Brain microvascular endothelial cell (primary cell): ENCODE measurements at regions not wholly inside any gene's neighbourhood (a gene's known extent, or its start where the extent isn't known, plus 50 kb on each side); places are given as distances from the start of the nearest gene placed in this dataset.
A peak's percentile ranks its signal among the peaks of the same experiment; 100 is the strongest.

Experiments used
- DNase-seq: peaks from one replicate; pipeline ENCODE4 v3.0.0-alpha.2; 2020
- H3K27ac ChIP-seq: fragments of 250-450 bp; sonication (Bioruptor Pico); 2 replicates; pipeline ENCODE4 v1.5.1; 2020; ENCODE audit warnings: mild to moderate bottlenecking, moderate library complexity
- H3K27me3 ChIP-seq: fragments of 250-450 bp; sonication (Bioruptor Pico); replicated peaks from 2 replicates; pipeline ENCODE4 v1.5.1; 2020; ENCODE audit warnings: mild to moderate bottlenecking
- H3K36me3 ChIP-seq: fragments of 250-450 bp; sonication (Bioruptor Pico); replicated peaks from 2 replicates; pipeline ENCODE4 v1.5.1; 2020; ENCODE audit warnings: mild to moderate bottlenecking
- H3K4me3 ChIP-seq: 2 replicates; pipeline ENCODE4 v1.5.1; 2011; ENCODE audit warnings: low read depth, mild to moderate bottlenecking, control low read depth, low read length, moderate library complexity
- CTCF ChIP-seq: IDR thresholded peaks from 2 replicates; pipeline ENCODE4 v1.5.1; 2011; ENCODE audit warnings: low read depth, mild to moderate bottlenecking, moderate library complexity, low read length, control low read depth, inconsistent platforms; ENCODE audit errors: missing control alignments
- in situ Hi-C: cut with HindIII; loops from 2 replicates; pipeline ENCODE4 v1.10.0; 2017; ENCODE audit warnings: low sequenced_read_pairs, low pct_ligation_motif_present

DNA sequence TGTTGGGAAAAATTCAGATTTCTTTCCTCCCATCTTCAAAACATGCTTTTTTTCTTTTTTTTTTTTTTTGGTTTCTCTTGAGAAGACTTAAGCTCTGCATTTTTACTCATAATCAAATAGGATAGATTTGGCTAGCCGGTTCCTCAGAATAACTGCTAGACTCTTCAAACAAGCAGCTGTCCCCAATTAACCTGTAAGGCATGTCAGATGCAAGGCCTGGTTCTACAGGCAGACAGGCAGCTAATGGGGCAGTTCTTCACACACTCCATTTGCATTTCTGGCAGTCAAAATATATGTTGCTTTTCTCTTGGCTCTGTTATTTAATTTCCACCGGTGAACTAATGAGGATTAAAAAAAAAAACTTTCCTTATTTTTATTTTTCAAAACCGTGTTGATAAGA lies 228.0 kb upstream of the ATP2B1 start:
- no peak for TF ChIP-seq CTCF
- Histone ChIP-seq H3K4me3 (no peak overlapping the region), H3K27me3 (no peaks in the 10 kb centered on the region), H3K36me3 (no peaks in the 10 kb centered on the region), H3K27ac (no peak overlapping the region)
- in situ Hi-C loops, result no loop called here
- DNase-seq, result no peak

GRCh38 chr12:89935850-89936249 lies 227.2 kb upstream of the ATP2B1 start:
- in situ Hi-C loops, result no loop called here
- H3K27me3 ChIP-seq, result no peaks in the 10 kb centered on the region
- H3K36me3 ChIP-seq, result no peaks in the 10 kb centered on the region
- no peak for DNase-seq
- no peak for TF ChIP-seq CTCF
- H3K4me3 ChIP-seq, result no peak overlapping the region
- H3K27ac ChIP-seq, result no peak overlapping the region

DNA sequence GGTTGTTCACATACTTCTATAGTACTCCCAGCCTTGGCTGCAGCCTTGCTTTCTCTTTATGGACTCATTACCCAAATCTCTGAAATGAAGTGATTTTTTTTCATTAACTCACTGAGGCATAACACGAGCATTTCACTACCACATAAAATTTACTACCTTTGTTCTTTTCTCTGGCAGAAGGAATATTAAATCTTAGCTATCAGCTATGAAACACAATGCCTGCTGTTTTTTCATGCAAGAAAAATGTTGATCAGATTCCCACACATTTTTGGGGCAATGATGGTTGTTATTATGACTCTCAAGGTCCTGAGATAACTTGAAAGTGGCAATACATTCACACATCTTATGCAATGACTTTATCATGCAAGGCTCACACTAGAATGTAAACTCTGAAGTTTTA lies 225.3 kb upstream of the ATP2B1 start:
- TF ChIP-seq CTCF, result no peak
- H3K27me3 ChIP-seq, result no peaks in the 10 kb centered on the region
- H3K4me3 ChIP-seq, result no peak overlapping the region
- in situ Hi-C loops, result no loop called here
- peak; percentile 40 for DNase-seq
- H3K27ac ChIP-seq, result peak overlapping the region; percentile 15
- no peaks in the 10 kb centered on the region for H3K36me3 ChIP-seq

GRCh38 chr12:89932954-89933353 lies 224.3 kb upstream of the ATP2B1 start:
- Histone ChIP-seq H3K27ac (no peak overlapping the region), H3K36me3 (no peaks in the 10 kb centered on the region), H3K4me3 (no peak overlapping the region), H3K27me3 (no peaks in the 10 kb centered on the region)
- in situ Hi-C loops, result no loop called here
- TF ChIP-seq CTCF, result no peak
- peak; percentile 27 for DNase-seq

DNA sequence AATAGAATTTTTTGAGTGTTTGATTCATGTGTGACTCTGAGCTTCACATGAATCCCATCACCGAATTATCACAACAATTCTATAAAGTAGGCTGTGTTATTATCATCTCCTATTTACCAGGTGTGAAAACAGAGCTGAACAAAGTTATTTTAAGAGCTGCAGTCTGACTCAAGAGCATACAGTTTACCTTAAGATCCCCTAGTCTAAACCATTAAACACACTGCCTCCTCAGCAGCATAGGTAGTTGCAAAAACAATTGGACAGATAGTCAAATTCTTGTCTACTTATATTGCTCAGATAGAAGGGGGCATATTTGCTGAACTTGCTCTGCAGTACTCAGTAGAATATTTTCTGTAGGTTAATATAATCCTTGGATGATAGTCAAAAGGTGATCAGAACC lies 219.8 kb upstream of the ATP2B1 start:
- no peaks in the 10 kb centered on the region for H3K36me3 ChIP-seq
- H3K27ac ChIP-seq, result no peak overlapping the region
- in situ Hi-C loops, result no loop called here
- no peak for DNase-seq
- no peaks in the 10 kb centered on the region for H3K27me3 ChIP-seq
- TF ChIP-seq CTCF, result no peak
- H3K4me3 ChIP-seq, result no peak overlapping the region

- Histone ChIP-seq H3K36me3 (no peaks in the 10 kb centered on the region), H3K27ac (no peak overlapping the region), H3K4me3 (no peak overlapping the region), H3K27me3 (no peaks in the 10 kb centered on the region)
- no peak for TF ChIP-seq CTCF
- in situ Hi-C loops, result no loop called here
- no peak for DNase-seq
These were observed 218.6 kb upstream of the ATP2B1 start for GRCh38 chr12:89927226-89927698.
